ENCODE measurements at regions not wholly inside any gene's neighbourhood (a gene's known extent, or its start where the extent isn't known, plus 50 kb on each side); places are given as distances from the start of the nearest gene placed in this dataset.

GRCh38 chr4:14315129-14315528 lies 687.2 kb upstream of the CPEB2 start:
- no peak overlapping the region for H2AFZ ChIP-seq (ENCODE audit: low read length)
- H3K14ac ChIP-seq (ENCODE audit: insufficient read length) = no peak overlapping the region
- H3K27ac ChIP-seq (ENCODE audit: low read depth, low read length) = no peak overlapping the region
- no peaks in the 10 kb centered on the region for H3K79me1 ChIP-seq (ENCODE audit: low read depth, low read length)
- ChIA-PET CTCF (ENCODE audit: partially characterized antibody) (no interaction called here), POLR2A (ENCODE audit: partially characterized antibody) (no interaction called here)
- H3K27me3 ChIP-seq (replicated peaks in 1 of 4; ENCODE audit: control insufficient read depth in 3 of 4, extremely low read depth in 1 of 4, insufficient read depth in 3 of 4, low read length in 3 of 4) = peaks cover 0 to 1% (median 0%) of the 10 kb centered on the region in 4 experiments; a peak in 1 of 7 replicates
- no peak overlapping the region for H2BK15ac ChIP-seq (ENCODE audit: low read length)
- no peak overlapping the region for H4K5ac ChIP-seq (ENCODE audit: insufficient read length, low read depth, low read length)
- no peak overlapping the region for H4K91ac ChIP-seq (replicated peaks; ENCODE audit: insufficient read length, low read length)
- no peak overlapping the region for H2AK5ac ChIP-seq (ENCODE audit: low read depth, low read length)
- TF ChIP-seq CBX8 (IDR thresholded peaks at IDR 0.05; ENCODE audit: borderline replicate concordance, low read depth, low read length) = no peak
- TF ChIP-seq NRF1 (IDR thresholded peaks at IDR 0.05; ENCODE audit: low read depth, low read length) = no peak
- no peak overlapping the region for H2BK12ac ChIP-seq (ENCODE audit: low read depth, low read length)
- H3K23me2 ChIP-seq (ENCODE audit: low read depth, low read length) = no peaks in the 10 kb centered on the region
- no peaks in the 10 kb centered on the region for H3K4me1 ChIP-seq (replicated peaks in 1 of 4; ENCODE audit: control insufficient read depth in 3 of 4, insufficient read depth in 4 of 4, low read length in 3 of 4)
- H3K79me2 ChIP-seq (ENCODE audit: control insufficient read depth in 1 of 2, insufficient read depth in 2 of 2, low read length in 2 of 2) = no peaks in the 10 kb centered on the region
- no peak overlapping the region for H3K4me3 ChIP-seq (ENCODE audit: extremely low read depth in 1 of 4, insufficient read depth in 2 of 4, low read depth in 3 of 4, low read length in 4 of 4)
- FAIRE-seq (no peak), DNase-seq (ENCODE audit: low read depth in 1 of 2, low spot score in 2 of 2) (no peak)
- no peak overlapping the region for H4K8ac ChIP-seq (ENCODE audit: extremely low read depth, insufficient read depth, low read length)
- no peak overlapping the region for H3K4ac ChIP-seq (replicated peaks; ENCODE audit: insufficient read length, low read depth, low read length)
- H4K20me1 ChIP-seq (replicated peaks in 1 of 2; ENCODE audit: control insufficient read depth in 1 of 2, insufficient read depth in 2 of 2, low read length in 2 of 2) = no peaks in the 10 kb centered on the region
- no peak overlapping the region for H3K56ac ChIP-seq (replicated peaks; ENCODE audit: insufficient read length, low read depth, low read length)
- no peak overlapping the region for H3K4me2 ChIP-seq (ENCODE audit: insufficient read depth in 1 of 2, low read depth in 2 of 2, low read length in 2 of 2)
- no peak overlapping the region for H2BK5ac ChIP-seq (ENCODE audit: low read depth, low read length)
- H3K9ac ChIP-seq (replicated peaks in 1 of 4; ENCODE audit: extremely low read depth in 1 of 4, low read depth in 3 of 4, low read length in 3 of 4) = no peak overlapping the region
- no peaks in the 10 kb centered on the region for H3K9me3 ChIP-seq (ENCODE audit: insufficient read depth in 2 of 2, low read depth in 1 of 2, low read length in 1 of 2)
- no peak overlapping the region for H3K18ac ChIP-seq (ENCODE audit: extremely low read depth, low read length)
- H2BK20ac ChIP-seq (ENCODE audit: low read length) = no peak overlapping the region
- no peak overlapping the region for H3K23ac ChIP-seq (ENCODE audit: insufficient read length)
- 85% methylated on average over 3 of the region's 3 CpGs; no CpG with 5 or more reads in 1 of the 2 experiments for WGBS, 2 experiments (ENCODE audit: extremely low coverage in 1 of 2, insufficient coverage in 1 of 2, insufficient read length in 1 of 2, insufficient replicate concordance in 2 of 2, low coverage in 1 of 2, low lambda C conversion rate in 2 of 2, missing lambda C conversion rate in 1 of 2)
- no peak overlapping the region for H2BK120ac ChIP-seq (replicated peaks; ENCODE audit: low read depth, low read length)
- H3K36me3 ChIP-seq (ENCODE audit: control insufficient read depth in 2 of 4, insufficient read depth in 4 of 4, low read length in 3 of 4) = no peaks in the 10 kb centered on the region

Measured in H1 (cell line).